Epithelial cell of esophagus (primary cell): ENCODE measurements at regions not wholly inside any gene's neighbourhood (a gene's known extent, or its start where the extent isn't known, plus 50 kb on each side); places are given as distances from the start of the nearest gene placed in this dataset.
A peak's percentile ranks its signal among the peaks of the same experiment; 100 is the strongest.

Experiments used
- DNase-seq: peaks from one replicate; pipeline ENCODE4 v3.0.0; 2010; ENCODE audit warnings: low read depth
- H3K4me3 ChIP-seq: 2 replicates; pipeline ENCODE4 v1.5.1; 2011; ENCODE audit warnings: mild to moderate bottlenecking, low read length, control low read depth
- CTCF ChIP-seq: IDR thresholded peaks from 2 replicates; pipeline ENCODE4 v1.5.1; 2011; ENCODE audit warnings: low read depth, mild to moderate bottlenecking, low read length, control low read depth, inconsistent platforms; ENCODE audit not compliant: insufficient read depth; ENCODE audit errors: missing control alignments

GRCh38 chr3:99551520-99551919, 86.9 kb upstream of the COL8A1 start:
- no peak overlapping the region for H3K4me3 ChIP-seq
- no peak for DNase-seq
- TF ChIP-seq CTCF: no peak

- peak; percentile 73 for DNase-seq
- no peak overlapping the region for H3K4me3 ChIP-seq
- TF ChIP-seq CTCF: no peak
These were observed 88.3 kb upstream of the COL8A1 start for GRCh38 chr3:99549957-99550603.

GRCh38 chr3:99549220-99549619, 89.2 kb upstream of the COL8A1 start:
- no peak for DNase-seq
- no peak overlapping the region for H3K4me3 ChIP-seq
- no peak for TF ChIP-seq CTCF

GRCh38 chr3:99548674-99549073, 89.7 kb upstream of the COL8A1 start:
- no peak overlapping the region for H3K4me3 ChIP-seq
- TF ChIP-seq CTCF: no peak
- DNase-seq: no peak

GRCh38 chr3:99545941-99546580, 92.3 kb upstream of the COL8A1 start:
- DNase-seq: no peak

GRCh38 chr3:99544786-99545281, 93.6 kb upstream of the COL8A1 start:
- DNase-seq: peak; percentile 74
- no peak overlapping the region for H3K4me3 ChIP-seq
- no peak for TF ChIP-seq CTCF

More at GRCh38 chr3:99545941-99546580, 92.3 kb upstream of the COL8A1 start:
- TF ChIP-seq CTCF: no peak
- no peak overlapping the region for H3K4me3 ChIP-seq

- no peak for DNase-seq
- no peak for TF ChIP-seq CTCF
These were observed 94.6 kb upstream of the COL8A1 start for GRCh38 chr3:99543796-99544195.

More at GRCh38 chr3:99543796-99544195, 94.6 kb upstream of the COL8A1 start:
- H3K4me3 ChIP-seq: no peak overlapping the region
